HFF-Myc (cell line): ENCODE measurements at regions not wholly inside any gene's neighbourhood (a gene's known extent, or its start where the extent isn't known, plus 50 kb on each side); places are given as distances from the start of the nearest gene placed in this dataset.

ENCODE experiments used
- DNase-seq: peaks from one replicate; pipeline ENCODE4 v3.0.0-alpha.2; 2011; ENCODE audit warnings: low read depth; ENCODE audit errors: extremely low read depth
- H3K4me3 ChIP-seq: replicated peaks from 2 replicates; pipeline ENCODE4 v1.5.1; 2011; ENCODE audit warnings: low read depth, mild to moderate bottlenecking, control low read depth, low read length
- TF ChIP-seq, protein P1 (sequence below): IDR thresholded peaks from 2 replicates; pipeline ENCODE4 v1.5.1; 2012; ENCODE audit warnings: mild to moderate bottlenecking, low read depth, low read length, control low read depth; ENCODE audit errors: missing control alignments

GRCh38 chr11:34757026-34757451, 136.1 kb downstream of the EHF start:
- TF ChIP-seq, protein P1, sequence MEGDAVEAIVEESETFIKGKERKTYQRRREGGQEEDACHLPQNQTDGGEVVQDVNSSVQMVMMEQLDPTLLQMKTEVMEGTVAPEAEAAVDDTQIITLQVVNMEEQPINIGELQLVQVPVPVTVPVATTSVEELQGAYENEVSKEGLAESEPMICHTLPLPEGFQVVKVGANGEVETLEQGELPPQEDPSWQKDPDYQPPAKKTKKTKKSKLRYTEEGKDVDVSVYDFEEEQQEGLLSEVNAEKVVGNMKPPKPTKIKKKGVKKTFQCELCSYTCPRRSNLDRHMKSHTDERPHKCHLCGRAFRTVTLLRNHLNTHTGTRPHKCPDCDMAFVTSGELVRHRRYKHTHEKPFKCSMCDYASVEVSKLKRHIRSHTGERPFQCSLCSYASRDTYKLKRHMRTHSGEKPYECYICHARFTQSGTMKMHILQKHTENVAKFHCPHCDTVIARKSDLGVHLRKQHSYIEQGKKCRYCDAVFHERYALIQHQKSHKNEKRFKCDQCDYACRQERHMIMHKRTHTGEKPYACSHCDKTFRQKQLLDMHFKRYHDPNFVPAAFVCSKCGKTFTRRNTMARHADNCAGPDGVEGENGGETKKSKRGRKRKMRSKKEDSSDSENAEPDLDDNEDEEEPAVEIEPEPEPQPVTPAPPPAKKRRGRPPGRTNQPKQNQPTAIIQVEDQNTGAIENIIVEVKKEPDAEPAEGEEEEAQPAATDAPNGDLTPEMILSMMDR: no peak
- no peak for DNase-seq
- no peak overlapping the region for H3K4me3 ChIP-seq

- TF ChIP-seq, protein P1: no peak
- no peak overlapping the region for H3K4me3 ChIP-seq
- DNase-seq: no peak
Measured at GRCh38 chr11:34756591-34756990, 135.7 kb downstream of the EHF start.

- TF ChIP-seq, protein P1: no peak
- H3K4me3 ChIP-seq: no peak overlapping the region
- no peak for DNase-seq
Measured at GRCh38 chr11:34755671-34756070, 134.8 kb downstream of the EHF start.

DNA sequence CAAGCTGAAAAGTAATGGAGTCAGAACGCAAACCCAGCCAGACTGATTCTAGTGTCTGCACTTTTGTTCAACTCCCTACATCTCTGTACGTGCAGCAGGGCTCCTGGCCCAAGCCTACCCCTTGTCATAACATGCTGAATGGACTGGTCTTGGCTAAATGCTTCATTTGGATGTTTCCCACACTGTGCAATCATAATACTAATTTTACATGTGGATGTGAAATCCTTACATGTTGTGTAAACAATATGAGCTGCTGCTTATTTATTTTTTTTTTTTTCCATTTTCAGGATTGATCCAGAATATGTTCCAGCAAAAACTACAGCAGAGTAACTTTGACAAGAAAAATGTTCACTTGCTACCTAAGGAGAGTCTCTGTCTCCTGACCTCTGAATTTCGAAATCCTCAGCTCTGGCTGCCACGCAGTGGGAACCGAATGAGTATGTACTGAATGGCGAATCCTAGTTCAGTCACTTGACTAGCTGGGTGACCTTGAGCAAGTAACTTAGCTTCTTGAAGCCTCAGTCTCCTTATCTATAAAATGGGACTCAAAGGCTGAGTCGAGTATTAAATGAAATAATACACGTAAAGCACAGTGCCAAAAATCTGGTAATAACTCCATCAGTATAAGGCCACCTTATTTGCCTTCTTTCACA, 133.4 kb downstream of the EHF start:
- TF ChIP-seq, protein P1: no peak
- DNase-seq: no peak
- no peak overlapping the region for H3K4me3 ChIP-seq

DNA sequence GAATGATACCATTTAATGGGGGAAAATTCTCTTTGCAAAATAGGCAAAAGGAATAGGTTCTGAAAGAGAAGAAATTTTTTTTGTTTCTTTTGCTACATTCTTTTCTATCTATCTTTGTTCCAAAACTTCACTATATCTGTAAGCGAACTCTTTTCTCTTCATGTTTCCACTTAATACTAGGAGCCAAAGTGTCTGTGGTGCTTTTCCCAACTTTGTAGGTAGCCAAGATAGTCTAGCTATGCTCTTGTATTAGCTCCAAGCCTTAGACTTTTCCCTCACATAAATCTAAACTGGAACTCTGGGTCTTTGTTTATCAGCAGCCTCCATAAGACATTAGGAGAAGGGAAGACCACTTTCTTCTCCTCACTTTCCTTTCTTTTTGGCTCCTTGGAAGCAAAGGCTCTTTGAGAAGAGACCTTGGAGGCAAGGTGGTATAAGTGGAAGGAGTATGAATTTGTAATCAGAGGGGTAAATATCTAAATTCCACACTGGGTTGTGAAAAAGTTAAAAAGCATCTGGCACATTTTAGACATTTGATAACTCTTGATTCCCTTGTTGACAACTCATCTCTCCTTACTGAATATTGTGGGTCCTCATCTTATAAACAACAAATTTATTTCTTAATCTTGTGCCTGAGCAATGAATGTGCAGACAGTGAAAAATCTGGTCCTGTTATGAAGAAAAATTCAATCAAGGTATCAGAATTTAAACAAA, 130.0 kb downstream of the EHF start:
- TF ChIP-seq, protein P1: no peak
- no peak overlapping the region for H3K4me3 ChIP-seq
- no peak for DNase-seq

DNA sequence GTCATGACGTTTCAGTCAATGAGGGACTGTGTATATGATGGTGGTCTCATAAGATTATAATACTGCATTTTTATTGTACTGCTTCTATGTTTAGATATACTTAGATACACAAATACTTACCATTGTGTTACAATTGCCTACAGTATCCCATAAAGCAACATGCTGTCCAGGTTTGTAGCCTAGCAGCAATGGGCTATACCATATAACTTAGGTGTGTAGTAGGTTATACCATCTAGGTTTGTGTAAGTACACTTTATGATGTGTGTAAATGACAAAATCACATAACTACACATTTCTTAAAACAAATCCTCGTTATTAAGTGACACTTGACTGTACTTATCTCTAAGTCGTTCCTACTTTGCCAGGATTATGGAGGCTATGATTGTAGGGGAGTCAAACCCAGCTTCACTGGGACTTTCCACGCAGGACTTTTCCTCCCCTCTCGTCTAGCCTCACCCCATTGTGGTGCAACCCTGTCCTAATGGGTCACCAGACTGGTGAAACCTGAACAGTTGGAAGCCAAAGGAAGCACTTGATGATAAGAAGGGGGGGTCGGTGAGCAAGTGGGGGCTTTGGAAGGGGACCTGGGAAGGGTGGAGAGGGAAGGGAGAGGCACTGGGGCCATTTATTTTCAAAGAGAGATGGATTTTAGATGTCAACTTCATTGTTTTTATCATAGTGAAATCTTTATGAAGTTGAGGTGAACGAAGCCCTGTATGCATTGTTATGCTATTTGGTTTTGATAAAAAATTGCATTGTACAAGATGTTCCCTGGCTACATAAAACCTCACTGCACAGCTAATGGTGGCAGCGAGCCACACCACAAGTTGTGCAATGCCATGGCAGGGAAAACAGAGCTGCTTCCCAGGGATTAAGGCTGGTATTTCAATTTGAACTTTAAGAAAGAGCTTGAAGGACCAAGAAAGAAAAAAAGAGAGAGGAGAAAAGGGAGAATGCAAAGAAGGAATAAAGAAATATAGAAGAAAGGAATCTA, 129.1 kb downstream of the EHF start:
- peak; percentile 20 for DNase-seq
- no peak overlapping the region for H3K4me3 ChIP-seq
- TF ChIP-seq, protein P1: no peak
